Peyer's patch (tissue), 4 donors: ENCODE measurements at regions not wholly inside any gene's neighbourhood (a gene's known extent, or its start where the extent isn't known, plus 50 kb on each side); places are given as distances from the start of the nearest gene placed in this dataset.

Experiments
- POLR2A ChIP-seq, 2 donors: fragments of 450-650 bp; IDR thresholded peaks; one replicate each; pipeline ENCODE4 v1.5.1; 2017; ENCODE audit warnings: antibody characterized with exemption in 2 of 2, mild to moderate bottlenecking in 2 of 2, moderate library complexity in 2 of 2
- TF ChIP-seq, protein P1 (sequence below), 6 experiments: fragments of 450-650 bp in 4 of 6; fragments of 200-600 bp in 2 of 6; sonication (generic) in 1 of 6; IDR thresholded peaks; one replicate each; pipeline ENCODE4 v1.5.1; 2017 to 2019; ENCODE audit warnings: antibody characterized with exemption in 6 of 6, mild to moderate bottlenecking in 3 of 6, moderate library complexity in 1 of 6

DNA sequence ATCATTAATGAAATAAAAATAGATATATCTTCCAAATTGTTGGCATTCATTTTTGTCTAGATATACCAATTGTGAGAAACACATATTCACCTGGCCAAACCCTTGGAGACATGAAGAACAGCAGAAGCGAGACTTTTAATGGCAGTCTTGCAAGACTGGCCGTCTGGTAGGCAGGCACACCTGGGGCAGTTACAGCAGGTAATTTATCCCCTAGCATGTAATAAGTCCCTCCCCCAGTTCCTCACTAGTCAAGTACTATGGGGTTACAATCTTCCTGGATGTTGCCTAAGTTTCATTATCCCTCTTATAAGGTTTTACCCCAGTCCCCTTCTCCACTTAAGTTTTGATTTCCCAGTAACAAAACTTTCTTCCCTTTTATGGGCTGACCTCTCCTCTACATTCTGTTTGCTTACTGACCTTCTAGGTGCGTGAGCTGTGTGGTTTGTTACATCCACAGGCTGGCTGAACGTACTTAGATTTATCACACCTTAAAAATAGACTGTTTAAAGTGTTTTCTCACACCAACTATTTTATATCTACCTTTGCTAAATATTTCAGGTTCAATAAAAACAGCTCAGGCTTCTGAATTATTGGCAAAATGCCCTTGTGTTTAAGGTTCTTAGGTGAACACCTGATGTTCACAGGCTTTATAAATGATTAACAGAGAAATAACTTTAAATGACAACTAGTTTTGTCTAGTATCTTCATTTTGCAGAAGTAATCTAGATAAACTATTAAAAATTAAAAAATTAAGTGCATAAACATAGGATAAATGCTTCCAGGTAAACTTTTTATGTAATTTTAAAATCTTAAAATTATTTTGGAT lies 365.0 kb upstream of the TFPI start:
- TF ChIP-seq, protein P1, sequence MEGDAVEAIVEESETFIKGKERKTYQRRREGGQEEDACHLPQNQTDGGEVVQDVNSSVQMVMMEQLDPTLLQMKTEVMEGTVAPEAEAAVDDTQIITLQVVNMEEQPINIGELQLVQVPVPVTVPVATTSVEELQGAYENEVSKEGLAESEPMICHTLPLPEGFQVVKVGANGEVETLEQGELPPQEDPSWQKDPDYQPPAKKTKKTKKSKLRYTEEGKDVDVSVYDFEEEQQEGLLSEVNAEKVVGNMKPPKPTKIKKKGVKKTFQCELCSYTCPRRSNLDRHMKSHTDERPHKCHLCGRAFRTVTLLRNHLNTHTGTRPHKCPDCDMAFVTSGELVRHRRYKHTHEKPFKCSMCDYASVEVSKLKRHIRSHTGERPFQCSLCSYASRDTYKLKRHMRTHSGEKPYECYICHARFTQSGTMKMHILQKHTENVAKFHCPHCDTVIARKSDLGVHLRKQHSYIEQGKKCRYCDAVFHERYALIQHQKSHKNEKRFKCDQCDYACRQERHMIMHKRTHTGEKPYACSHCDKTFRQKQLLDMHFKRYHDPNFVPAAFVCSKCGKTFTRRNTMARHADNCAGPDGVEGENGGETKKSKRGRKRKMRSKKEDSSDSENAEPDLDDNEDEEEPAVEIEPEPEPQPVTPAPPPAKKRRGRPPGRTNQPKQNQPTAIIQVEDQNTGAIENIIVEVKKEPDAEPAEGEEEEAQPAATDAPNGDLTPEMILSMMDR (IDR thresholded peaks at IDR 0.05), result no peak
- TF ChIP-seq POLR2A (IDR thresholded peaks at IDR 0.05), result no peak
